ENCODE measurements at regions not wholly inside any gene's neighbourhood (a gene's known extent, or its start where the extent isn't known, plus 50 kb on each side); places are given as distances from the start of the nearest gene placed in this dataset.

DNA sequence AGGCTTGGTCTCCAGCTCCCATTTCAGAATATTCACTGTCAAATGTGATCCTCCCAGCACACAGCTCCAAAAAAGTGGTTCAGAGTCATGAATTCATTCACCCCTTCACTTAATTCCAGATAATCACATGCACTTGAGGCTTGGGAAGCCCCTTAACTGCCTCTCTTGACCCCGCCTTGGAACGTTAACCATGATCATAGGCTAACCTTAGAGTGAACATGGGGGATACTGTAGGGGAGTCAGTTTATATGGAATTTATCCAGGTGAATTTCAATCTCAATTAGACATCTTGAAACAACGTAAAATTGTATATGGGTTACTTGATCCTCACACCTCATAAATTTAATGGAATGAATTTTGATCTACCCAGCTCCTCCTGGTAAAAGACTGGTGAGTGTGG is 346.8 kb upstream of the ARID1B start:
- TF ChIP-seq RARB (CRISPR knock-in tag; IDR thresholded peaks at IDR 0.05) (no peak), ZFP3 (CRISPR knock-in tag; IDR thresholded peaks at IDR 0.05) (no peak), PPARA (CRISPR knock-in tag; IDR thresholded peaks at IDR 0.05; ENCODE audit: borderline replicate concordance) (no peak), CSDC2 (CRISPR knock-in tag; IDR thresholded peaks at IDR 0.05) (no peak), GLIS3 (CRISPR knock-in tag; IDR thresholded peaks at IDR 0.05) (no peak)
